Neural progenitor cell (in vitro differentiated cells): ENCODE measurements at regions not wholly inside any gene's neighbourhood (a gene's known extent, or its start where the extent isn't known, plus 50 kb on each side); places are given as distances from the start of the nearest gene placed in this dataset.

Source experiments
- DNase-seq: peaks from one replicate; pipeline ENCODE4 v3.0.0-alpha.2; 2016; ENCODE audit warnings: low spot score
- H2AFZ ChIP-seq: fragments of 200-600 bp; sonication (generic); replicated peaks from 2 replicates; pipeline ENCODE4 v1.6.1; 2016; ENCODE audit warnings: antibody characterized with exemption
- H3F3A ChIP-seq: fragments of 200-600 bp; sonication (generic); 2 replicates; pipeline ENCODE4 v1.6.1; 2016; ENCODE audit warnings: antibody characterized with exemption, low read depth
- H3K27ac ChIP-seq: fragments of 200-600 bp; sonication (generic); 2 replicates; pipeline ENCODE4 v1.5.1; 2016; ENCODE audit warnings: mild to moderate bottlenecking
- H3K27me3 ChIP-seq: fragments of 200-600 bp; sonication (generic); 2 replicates; pipeline ENCODE4 v1.6.1; 2016; ENCODE audit warnings: mild to moderate bottlenecking, moderate library complexity
- H3K36me3 ChIP-seq: fragments of 200-600 bp; sonication (generic); 2 replicates; pipeline ENCODE4 v1.5.1; 2016
- H3K4me1 ChIP-seq: fragments of 200-600 bp; sonication (generic); 2 replicates; pipeline ENCODE4 v1.6.1; 2016; ENCODE audit warnings: mixed run types
- H3K4me2 ChIP-seq: fragments of 200-600 bp; sonication (generic); 2 replicates; pipeline ENCODE4 v1.6.1; 2016
- H3K4me3 ChIP-seq: fragments of 200-600 bp; sonication (generic); 2 replicates; pipeline ENCODE4 v1.5.1; 2016
- H3K79me2 ChIP-seq: fragments of 200-600 bp; sonication (generic); 2 replicates; pipeline ENCODE4 v1.6.1; 2016; ENCODE audit warnings: low read depth
- H3K9ac ChIP-seq: fragments of 200-600 bp; sonication (generic); 2 replicates; pipeline ENCODE4 v1.6.1; 2016
- H3K9me3 ChIP-seq: fragments of 200-600 bp; sonication (generic); 2 replicates; pipeline ENCODE4 v1.5.1; 2016; ENCODE audit warnings: low read depth
- H4K20me1 ChIP-seq: fragments of 200-600 bp; sonication (generic); 2 replicates; pipeline ENCODE4 v1.6.1; 2016; ENCODE audit warnings: low read depth
- H3K27ac Mint-ChIP-seq: 3 replicates; pipeline ENCODE4 v1.8.0; 2021; ENCODE audit warnings: mixed read lengths
- H3K27me3 Mint-ChIP-seq: 2 replicates; pipeline ENCODE4 v1.8.0; 2022; ENCODE audit warnings: low read depth, mild to moderate bottlenecking, inconsistent platforms, moderate library complexity, mixed read lengths; ENCODE audit not compliant: insufficient read depth
- H3K36me3 Mint-ChIP-seq: 3 replicates; pipeline ENCODE4 v1.8.0; 2021; ENCODE audit warnings: mixed read lengths
- H3K4me1 Mint-ChIP-seq: 3 replicates; pipeline ENCODE4 v1.8.0; 2021; ENCODE audit warnings: mixed read lengths
- H3K4me3 Mint-ChIP-seq: 3 replicates; pipeline ENCODE4 v1.8.0; 2021; ENCODE audit warnings: mild to moderate bottlenecking, moderate library complexity, mixed read lengths
- H3K9me3 Mint-ChIP-seq: 3 replicates; pipeline ENCODE4 v1.8.0; 2020; ENCODE audit warnings: mixed read lengths
- CTCF ChIP-seq: fragments of 200-600 bp; sonication (generic); IDR thresholded peaks from 2 replicates; pipeline ENCODE4 v1.5.1; 2017; ENCODE audit warnings: antibody characterized with exemption, mild to moderate bottlenecking
- EZH2 ChIP-seq: fragments of 200-600 bp; sonication (generic); IDR thresholded peaks from 2 replicates; pipeline ENCODE4 v1.6.1; 2017; ENCODE audit warnings: antibody characterized with exemption, mild to moderate bottlenecking, moderate library complexity
- EZH2phosphoT487 ChIP-seq: fragments of 200-600 bp; sonication (generic); IDR thresholded peaks from 2 replicates; pipeline ENCODE4 v1.6.1; 2017; ENCODE audit warnings: antibody characterized with exemption

GRCh38 chr3:132781922-132782321 lies 59.7 kb upstream of the NPHP3 start:
- Histone ChIP-seq H2AFZ (no peak overlapping the region), H3K9me3 (no peaks in the 10 kb centered on the region), H3K27ac (no peak overlapping the region), H4K20me1 (no peaks in the 10 kb centered on the region), H3K9ac (no peak overlapping the region), H3K4me3 (no peak overlapping the region), H3K4me1 (peaks cover 2% of the 10 kb centered on the region), H3F3A (no peaks in the 10 kb centered on the region), H3K4me2 (no peak overlapping the region), H3K27me3 (no peaks in the 10 kb centered on the region), H3K36me3 (no peaks in the 10 kb centered on the region), H3K79me2 (no peaks in the 10 kb centered on the region)
- no peak for TF ChIP-seq CTCF
- no peak for TF ChIP-seq EZH2
- TF ChIP-seq EZH2phosphoT487: no peak
- H3K27ac Mint-ChIP-seq: no peak overlapping the region
- H3K36me3 Mint-ChIP-seq: no peaks in the 10 kb centered on the region
- no peaks in the 10 kb centered on the region for H3K4me1 Mint-ChIP-seq
- H3K4me3 Mint-ChIP-seq: no peak overlapping the region
- no peak for DNase-seq
- no peaks in the 10 kb centered on the region for H3K9me3 Mint-ChIP-seq
- peaks cover 2% of the 10 kb centered on the region for H3K27me3 Mint-ChIP-seq

DNA sequence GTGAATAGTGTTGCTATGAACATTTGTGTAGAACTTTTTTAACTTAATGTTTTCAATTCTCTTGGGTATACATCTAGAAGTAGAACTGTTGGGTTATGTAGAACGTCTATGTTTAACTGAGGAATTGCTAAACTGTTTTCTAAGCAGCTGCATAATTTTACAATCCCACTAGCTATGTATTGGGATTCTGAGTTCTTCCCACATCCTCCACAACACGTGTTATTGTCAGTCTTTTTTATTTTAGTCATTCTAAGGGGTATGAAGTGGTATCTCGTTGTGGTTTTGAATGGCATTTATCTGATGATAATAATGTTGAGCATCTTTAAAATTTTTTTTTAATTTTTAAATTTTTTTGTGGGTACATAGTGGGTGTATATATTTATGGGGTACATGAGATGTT lies 55.0 kb upstream of the NPHP3 start:
- Mint-ChIP-seq H3K4me1 (peaks cover 3% of the 10 kb centered on the region), H3K36me3 (no peaks in the 10 kb centered on the region), H3K27me3 (no peaks in the 10 kb centered on the region), H3K27ac (no peak overlapping the region), H3K4me3 (no peak overlapping the region), H3K9me3 (no peaks in the 10 kb centered on the region)
- Histone ChIP-seq H3K4me3 (no peak overlapping the region), H4K20me1 (no peaks in the 10 kb centered on the region), H3K79me2 (no peaks in the 10 kb centered on the region), H3K4me1 (peaks cover 9% of the 10 kb centered on the region), H3K27ac (no peak overlapping the region), H2AFZ (no peak overlapping the region), H3K9me3 (no peaks in the 10 kb centered on the region), H3K4me2 (no peak overlapping the region), H3K36me3 (no peaks in the 10 kb centered on the region), H3F3A (no peaks in the 10 kb centered on the region), H3K27me3 (no peaks in the 10 kb centered on the region), H3K9ac (no peak overlapping the region)
- no peak for DNase-seq
- TF ChIP-seq EZH2 (no peak), EZH2phosphoT487 (no peak), CTCF (no peak)

DNA sequence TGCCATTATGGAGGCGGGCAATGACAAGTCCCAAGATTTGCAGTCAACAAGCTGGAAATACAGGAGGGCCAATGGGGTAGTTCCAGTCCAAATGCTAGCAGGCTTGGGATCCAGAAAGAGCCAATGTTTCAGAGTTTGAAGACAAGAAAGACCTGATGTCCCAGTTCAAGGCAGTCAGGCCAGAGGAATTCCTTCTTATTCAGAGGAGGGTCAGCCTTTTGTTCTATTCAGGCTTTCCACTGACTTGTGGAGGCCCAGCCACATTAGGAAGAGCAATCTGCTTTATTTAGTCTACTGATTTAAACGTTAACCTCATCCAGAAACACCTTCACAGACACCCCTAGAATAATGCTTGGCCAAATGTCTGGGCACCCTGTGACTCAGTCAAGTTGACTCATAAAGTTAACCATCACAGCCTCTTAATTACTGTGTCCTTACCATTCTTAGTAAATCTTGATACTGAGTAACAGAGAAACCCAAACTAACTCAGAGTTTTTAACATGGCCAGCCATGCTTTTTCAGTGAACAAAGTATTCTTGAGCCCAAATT lies 50.9 kb upstream of the NPHP3 start:
- DNase-seq: peak; percentile 56
- Mint-ChIP-seq H3K4me3 (no peak overlapping the region), H3K27ac (no peak overlapping the region)

More for the DNA sequence above, 50.9 kb upstream of the NPHP3 start:
- no peaks in the 10 kb centered on the region for H3K9me3 ChIP-seq
- Mint-ChIP-seq H3K4me1 (peaks cover 3% of the 10 kb centered on the region), H3K9me3 (peaks cover 2% of the 10 kb centered on the region), H3K36me3 (no peaks in the 10 kb centered on the region), H3K27me3 (peaks cover under 1% of the 10 kb centered on the region)
- H2AFZ ChIP-seq: peak overlapping the region; percentile 4
- H3K4me1 ChIP-seq: peaks cover 9% of the 10 kb centered on the region
- H3K27me3 ChIP-seq: no peaks in the 10 kb centered on the region
- H3K9ac ChIP-seq: no peak overlapping the region
- H4K20me1 ChIP-seq: no peaks in the 10 kb centered on the region
- no peaks in the 10 kb centered on the region for H3K36me3 ChIP-seq
- H3K4me2 ChIP-seq: no peak overlapping the region
- H3K79me2 ChIP-seq: no peaks in the 10 kb centered on the region
- no peak overlapping the region for H3K4me3 ChIP-seq
- H3K27ac ChIP-seq: no peak overlapping the region
- no peak for TF ChIP-seq CTCF
- no peaks in the 10 kb centered on the region for H3F3A ChIP-seq
